HFFc6 (cell line): ENCODE measurements at regions not wholly inside any gene's neighbourhood (a gene's known extent, or its start where the extent isn't known, plus 50 kb on each side); places are given as distances from the start of the nearest gene placed in this dataset.

ENCODE experiments used
- DNase-seq: peaks from one replicate; pipeline ENCODE4 v3.0.0-alpha.2; 2018
- H3K27ac Mint-ChIP-seq: 2 replicates; pipeline ENCODE4 v1.8.0; 2020; ENCODE audit warnings: mild to moderate bottlenecking, mixed read lengths
- H3K27me3 Mint-ChIP-seq: 2 replicates; pipeline ENCODE4 v1.8.0; 2021; ENCODE audit warnings: mild to moderate bottlenecking, moderate library complexity, mixed read lengths; ENCODE audit not compliant: insufficient read depth
- H3K36me3 Mint-ChIP-seq: 2 replicates; pipeline ENCODE4 v1.8.0; 2021; ENCODE audit warnings: low read depth, mixed read lengths
- H3K4me1 Mint-ChIP-seq: 2 replicates; pipeline ENCODE4 v1.8.0; 2020; ENCODE audit warnings: low read depth, mixed read lengths
- H3K4me3 Mint-ChIP-seq: 2 replicates; pipeline ENCODE4 v1.8.0; 2020; ENCODE audit warnings: mild to moderate bottlenecking, moderate library complexity, mixed read lengths
- H3K9me3 Mint-ChIP-seq: 2 replicates; pipeline ENCODE4 v1.8.0; 2020; ENCODE audit warnings: mild to moderate bottlenecking, mixed read lengths
- CTCF ChIP-seq: fragments of 200-600 bp; sonication (generic); IDR thresholded peaks from 2 replicates; pipeline ENCODE4 v1.5.0; 2021; ENCODE audit warnings: antibody characterized with exemption, mild to moderate bottlenecking

GRCh38 chr20:60795651-60796050 lies 456.4 kb upstream of the CDH4 start:
- peaks cover 6% of the 10 kb centered on the region; the same call in 1 of the 2 replicates for H3K36me3 Mint-ChIP-seq
- peaks cover 32% of the 10 kb centered on the region for H3K9me3 Mint-ChIP-seq
- H3K4me3 Mint-ChIP-seq, result no peak overlapping the region
- H3K27me3 Mint-ChIP-seq, result peaks cover 3% of the 10 kb centered on the region
- DNase-seq, result no peak
- H3K4me1 Mint-ChIP-seq, result no peaks in the 10 kb centered on the region
- no peak overlapping the region for H3K27ac Mint-ChIP-seq
- TF ChIP-seq CTCF, result no peak

- no peak for TF ChIP-seq CTCF
- peaks cover 3% of the 10 kb centered on the region for H3K27me3 Mint-ChIP-seq
- peaks cover 34% of the 10 kb centered on the region for H3K9me3 Mint-ChIP-seq
- no peak overlapping the region for H3K4me3 Mint-ChIP-seq
- DNase-seq, result no peak
- H3K36me3 Mint-ChIP-seq, result peaks cover 11% of the 10 kb centered on the region
- H3K27ac Mint-ChIP-seq, result no peak overlapping the region
- H3K4me1 Mint-ChIP-seq, result no peaks in the 10 kb centered on the region
Measured at GRCh38 chr20:60800185-60800584, 451.9 kb upstream of the CDH4 start.

GRCh38 chr20:60802676-60803075 lies 449.4 kb upstream of the CDH4 start:
- Mint-ChIP-seq H3K27ac (no peak overlapping the region), H3K36me3 (peaks cover 6% of the 10 kb centered on the region), H3K9me3 (peaks cover 42% of the 10 kb centered on the region), H3K4me3 (no peak overlapping the region), H3K4me1 (no peaks in the 10 kb centered on the region), H3K27me3 (peaks cover 2% of the 10 kb centered on the region)
- DNase-seq, result no peak
- no peak for TF ChIP-seq CTCF

GRCh38 chr20:60803335-60804055 lies 448.6 kb upstream of the CDH4 start:
- Mint-ChIP-seq H3K36me3 (peaks cover 5% of the 10 kb centered on the region; the same call in 1 of the 2 replicates), H3K9me3 (peaks cover 44% of the 10 kb centered on the region), H3K4me1 (no peaks in the 10 kb centered on the region), H3K4me3 (no peak overlapping the region), H3K27ac (no peak overlapping the region), H3K27me3 (no peaks in the 10 kb centered on the region; the same call in none of the 2 replicates)
- TF ChIP-seq CTCF, result no peak
- DNase-seq, result no peak

- no peak overlapping the region for H3K4me3 Mint-ChIP-seq
- no peaks in the 10 kb centered on the region; the same call in none of the 2 replicates for H3K27me3 Mint-ChIP-seq
- no peak for TF ChIP-seq CTCF
- no peak overlapping the region for H3K27ac Mint-ChIP-seq
- no peaks in the 10 kb centered on the region for H3K4me1 Mint-ChIP-seq
- peaks cover 9% of the 10 kb centered on the region for H3K36me3 Mint-ChIP-seq
- DNase-seq, result no peak
- peaks cover 46% of the 10 kb centered on the region for H3K9me3 Mint-ChIP-seq
Measured at GRCh38 chr20:60804240-60804917, 447.7 kb upstream of the CDH4 start.
